Fibroblast of lung (primary cell): ENCODE measurements at regions not wholly inside any gene's neighbourhood (a gene's known extent, or its start where the extent isn't known, plus 50 kb on each side); places are given as distances from the start of the nearest gene placed in this dataset.

ENCODE experiments used
- DNase-seq, 2 donors: peaks; one replicate each; pipeline versions ENCODE4 v3.0.0 to v3.0.0-alpha.2; 2010; ENCODE audit warnings: low read depth in 2 of 2
- H2AFZ ChIP-seq: 2 replicates; pipeline ENCODE4 v1.5.1; 2012; ENCODE audit warnings: low read length, control low read depth, inconsistent platforms
- H3K27ac ChIP-seq: 2 replicates; pipeline ENCODE4 v1.5.1; 2011; ENCODE audit warnings: low read length, control low read depth; ENCODE audit not compliant: insufficient read depth
- H3K27me3 ChIP-seq: 2 replicates; pipeline ENCODE4 v1.5.1; 2011; ENCODE audit warnings: mild to moderate bottlenecking, low read length; ENCODE audit not compliant: control insufficient read depth, insufficient read depth
- H3K36me3 ChIP-seq: 2 replicates; pipeline ENCODE4 v1.5.1; 2011; ENCODE audit warnings: low read length; ENCODE audit not compliant: control insufficient read depth, insufficient read depth
- H3K4me1 ChIP-seq: 2 replicates; pipeline ENCODE4 v1.5.1; 2011; ENCODE audit warnings: low read length; ENCODE audit not compliant: control insufficient read depth, insufficient read depth; ENCODE audit errors: extremely low read depth
- H3K4me2 ChIP-seq: 2 replicates; pipeline ENCODE4 v1.5.1; 2011; ENCODE audit warnings: low read length, control low read depth; ENCODE audit not compliant: insufficient read depth; ENCODE audit errors: extremely low read depth
- H3K4me3 ChIP-seq, 4 experiments: fragments of 200-600 bp in 1 of 4; sonication (generic) in 1 of 4; replicated peaks in 1 of 4; 2 replicates each; pipeline ENCODE4 v1.5.1; 2011 to 2016; ENCODE audit warnings: low read length in 4 of 4, low read depth in 3 of 4, mild to moderate bottlenecking in 3 of 4, control low read depth in 2 of 4, inconsistent platforms in 1 of 4, mixed read lengths in 1 of 4; ENCODE audit not compliant: insufficient read depth in 1 of 4; ENCODE audit errors: control extremely low read depth in 1 of 4
- H3K79me2 ChIP-seq: 2 replicates; pipeline ENCODE4 v1.5.1; 2012; ENCODE audit warnings: mild to moderate bottlenecking, low read length, inconsistent platforms; ENCODE audit not compliant: control insufficient read depth, insufficient read depth
- H3K9ac ChIP-seq: 2 replicates; pipeline ENCODE4 v1.5.1; 2011; ENCODE audit warnings: mild to moderate bottlenecking, low read length, control low read depth; ENCODE audit not compliant: insufficient read depth
- H3K9me3 ChIP-seq: 2 replicates; pipeline ENCODE4 v1.5.1; 2012; ENCODE audit warnings: low read depth, low read length; ENCODE audit not compliant: control insufficient read depth, insufficient read depth
- H4K20me1 ChIP-seq: 2 replicates; pipeline ENCODE4 v1.5.1; 2011; ENCODE audit warnings: low read length; ENCODE audit not compliant: control insufficient read depth, insufficient read depth; ENCODE audit errors: extremely low read depth
- CTCF ChIP-seq, 2 donors: IDR thresholded peaks in 1 of 2; conservative IDR thresholded peaks in 1 of 2; 1 replicate in 1 of 2; 2 replicates in 1 of 2; pipeline ENCODE4 v1.5.1; 2011 to 2012; ENCODE audit warnings: low read length in 2 of 2, control low read depth in 1 of 2, inconsistent platforms in 1 of 2, low read depth in 1 of 2, mild to moderate bottlenecking in 1 of 2
- EZH2 ChIP-seq: IDR thresholded peaks from 2 replicates; pipeline ENCODE4 v1.5.1; 2012; ENCODE audit warnings: low read length, control low read depth, mild to moderate bottlenecking; ENCODE audit errors: missing control alignments

- no peak for DNase-seq
- H3K4me1 ChIP-seq, result no peaks in the 10 kb centered on the region
- no peak overlapping the region for H3K9ac ChIP-seq
- H3K27me3 ChIP-seq, result no peaks in the 10 kb centered on the region
- H3K4me3 ChIP-seq, result no peak overlapping the region
- H2AFZ ChIP-seq, result no peak overlapping the region
- no peaks in the 10 kb centered on the region for H3K9me3 ChIP-seq
- H3K79me2 ChIP-seq, result no peaks in the 10 kb centered on the region
- H3K4me2 ChIP-seq, result no peak overlapping the region
- no peak overlapping the region for H3K27ac ChIP-seq
- no peaks in the 10 kb centered on the region for H4K20me1 ChIP-seq
- H3K36me3 ChIP-seq, result no peaks in the 10 kb centered on the region
- TF ChIP-seq CTCF (conservative IDR thresholded peaks at IDR 0.05 in 1 of 2, IDR thresholded peaks at IDR 0.05 in 1 of 2; ENCODE audit: low read depth in 1 of 2, low read length in 2 of 2), result no peak
- no peak for TF ChIP-seq EZH2
These were observed 218.5 kb upstream of the CMC1 start for GRCh38 chr3:28022916-28023315.

- Histone ChIP-seq H2AFZ (no peak overlapping the region), H3K9ac (no peak overlapping the region), H3K36me3 (no peaks in the 10 kb centered on the region), H3K4me2 (no peak overlapping the region), H3K27me3 (no peaks in the 10 kb centered on the region), H3K4me3 (no peak overlapping the region), H4K20me1 (no peaks in the 10 kb centered on the region), H3K9me3 (no peaks in the 10 kb centered on the region), H3K27ac (no peak overlapping the region), H3K79me2 (no peaks in the 10 kb centered on the region), H3K4me1 (no peaks in the 10 kb centered on the region)
- TF ChIP-seq CTCF (conservative IDR thresholded peaks at IDR 0.05 in 1 of 2, IDR thresholded peaks at IDR 0.05 in 1 of 2; ENCODE audit: low read depth in 1 of 2, low read length in 2 of 2), result no peak
- TF ChIP-seq EZH2, result no peak
- DNase-seq, result no peak
These were observed 212.9 kb upstream of the CMC1 start for GRCh38 chr3:28028554-28028953.

GRCh38 chr3:28033059-28033784 is 208.2 kb upstream of the CMC1 start:
- no peak overlapping the region for H3K27ac ChIP-seq
- no peak overlapping the region for H3K9ac ChIP-seq
- no peak overlapping the region for H3K4me3 ChIP-seq
- H3K9me3 ChIP-seq, result no peaks in the 10 kb centered on the region
- H3K79me2 ChIP-seq, result no peaks in the 10 kb centered on the region
- no peaks in the 10 kb centered on the region for H3K4me1 ChIP-seq
- H3K4me2 ChIP-seq, result no peak overlapping the region
- TF ChIP-seq EZH2, result no peak
- TF ChIP-seq CTCF (conservative IDR thresholded peaks at IDR 0.05 in 1 of 2, IDR thresholded peaks at IDR 0.05 in 1 of 2; ENCODE audit: low read depth in 1 of 2, low read length in 2 of 2), result no peak
- DNase-seq, result no peak
- no peaks in the 10 kb centered on the region for H3K36me3 ChIP-seq
- no peaks in the 10 kb centered on the region for H3K27me3 ChIP-seq
- H4K20me1 ChIP-seq, result no peaks in the 10 kb centered on the region
- no peak overlapping the region for H2AFZ ChIP-seq
